ENCODE measurements at regions not wholly inside any gene's neighbourhood (a gene's known extent, or its start where the extent isn't known, plus 50 kb on each side); places are given as distances from the start of the nearest gene placed in this dataset.
"Not testable (repeated sequence)": the region's sequence is repeated elsewhere in the genome, so short reads cannot be mapped to it uniquely, and the experiment has no call there.

DNA sequence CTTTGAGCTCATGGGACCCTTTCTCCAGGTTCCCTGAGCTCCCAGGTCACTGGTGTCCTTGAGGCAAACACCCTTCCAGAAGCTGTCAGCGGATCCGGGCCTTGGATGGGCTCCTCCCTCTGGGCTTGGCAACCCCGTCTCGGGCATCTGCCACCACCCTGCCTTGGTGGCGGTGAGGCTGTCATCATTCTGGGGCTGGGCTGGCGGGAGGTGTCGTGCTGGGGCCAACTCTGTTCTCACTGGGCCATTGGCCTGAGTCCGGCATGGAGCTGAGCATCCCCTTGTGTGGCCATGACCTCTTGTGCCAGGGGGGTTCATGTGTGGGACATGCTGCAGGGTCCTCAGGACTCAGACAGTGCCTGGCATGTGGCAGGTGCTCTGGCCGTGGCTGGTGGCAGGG is 197.6 kb downstream of the LAT start:
- DNase-seq (ENCODE audit: low read depth) = no peak

- not testable (repeated sequence) for DNase-seq (ENCODE audit: low read depth)
Observed at GRCh38 chr16:29181921-29182411, 197.1 kb downstream of the LAT start.

DNA sequence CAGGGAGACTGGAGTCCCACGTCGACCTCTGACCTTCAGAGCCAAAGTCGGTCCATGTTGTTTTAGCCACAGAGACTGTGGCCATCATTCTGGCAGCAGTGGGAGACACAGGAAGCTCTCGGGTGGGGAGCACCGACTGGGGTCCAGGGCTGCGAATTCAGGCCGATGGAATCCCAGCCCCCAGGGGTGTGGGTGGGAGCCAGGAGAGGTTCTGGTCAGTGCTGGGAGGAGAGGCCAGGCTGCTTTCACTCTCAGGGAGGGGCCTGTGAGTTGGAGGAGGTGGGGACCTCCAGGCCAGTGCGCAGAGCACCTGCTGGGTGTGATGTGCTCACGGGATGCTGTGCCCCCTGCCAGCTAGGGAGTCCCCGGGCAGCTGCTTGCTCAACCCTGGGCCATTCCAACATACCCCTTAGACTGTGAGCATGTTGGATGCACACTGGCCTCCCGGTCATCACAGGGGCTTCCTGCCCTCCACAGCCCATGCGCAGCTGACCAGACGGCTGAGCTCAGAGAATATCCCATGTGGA is 196.5 kb downstream of the LAT start:
- not testable (repeated sequence) for DNase-seq (ENCODE audit: low read depth)

GRCh38 chr16:29180206-29180600 is 195.4 kb downstream of the LAT start:
- DNase-seq (ENCODE audit: low read depth) = not testable (repeated sequence)

DNA sequence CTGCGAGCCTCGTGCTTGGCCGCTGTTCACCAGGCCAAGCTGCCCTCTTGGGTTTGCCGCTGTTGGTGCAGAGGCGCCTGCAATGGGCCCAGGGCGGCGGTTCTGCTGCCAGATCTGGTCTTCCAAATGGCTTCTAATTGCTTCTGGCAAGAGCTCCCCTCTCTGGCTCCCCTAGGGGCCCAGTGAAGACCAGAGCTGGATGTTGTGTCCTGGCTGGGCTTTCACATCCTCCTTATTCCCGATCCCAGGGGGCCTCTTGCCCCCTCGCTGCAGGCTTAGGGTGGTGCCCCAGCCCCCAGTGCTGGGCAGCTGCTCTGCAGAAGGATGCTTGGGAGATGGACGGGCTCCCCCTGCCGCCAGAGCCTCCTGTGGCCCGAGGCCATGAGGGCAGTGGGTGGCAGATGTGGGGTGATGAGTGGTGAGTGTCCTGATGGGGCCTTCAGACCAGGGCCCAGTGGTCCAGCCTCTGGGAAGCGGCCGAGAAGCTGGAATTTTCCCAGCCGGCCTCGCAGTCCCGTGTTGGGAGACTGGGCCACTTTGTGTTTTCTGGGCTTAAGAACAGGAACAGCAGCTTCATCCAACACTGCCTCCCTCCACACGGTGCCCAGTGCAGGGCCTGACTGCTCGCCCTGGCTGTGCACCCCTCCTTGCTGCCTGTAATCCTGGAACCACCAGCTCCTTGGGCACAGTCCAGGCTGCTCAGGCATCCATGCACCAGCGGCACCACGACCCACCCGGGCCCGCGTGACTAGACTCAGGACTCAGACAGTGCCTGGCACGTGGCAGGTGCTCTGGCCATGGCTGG is 194.8 kb downstream of the LAT start:
- DNase-seq (ENCODE audit: low read depth) = not testable (repeated sequence)

GRCh38 chr16:29177888-29178726 is 193.3 kb downstream of the LAT start:
- DNase-seq (ENCODE audit: low read depth) = not testable (repeated sequence)

DNA sequence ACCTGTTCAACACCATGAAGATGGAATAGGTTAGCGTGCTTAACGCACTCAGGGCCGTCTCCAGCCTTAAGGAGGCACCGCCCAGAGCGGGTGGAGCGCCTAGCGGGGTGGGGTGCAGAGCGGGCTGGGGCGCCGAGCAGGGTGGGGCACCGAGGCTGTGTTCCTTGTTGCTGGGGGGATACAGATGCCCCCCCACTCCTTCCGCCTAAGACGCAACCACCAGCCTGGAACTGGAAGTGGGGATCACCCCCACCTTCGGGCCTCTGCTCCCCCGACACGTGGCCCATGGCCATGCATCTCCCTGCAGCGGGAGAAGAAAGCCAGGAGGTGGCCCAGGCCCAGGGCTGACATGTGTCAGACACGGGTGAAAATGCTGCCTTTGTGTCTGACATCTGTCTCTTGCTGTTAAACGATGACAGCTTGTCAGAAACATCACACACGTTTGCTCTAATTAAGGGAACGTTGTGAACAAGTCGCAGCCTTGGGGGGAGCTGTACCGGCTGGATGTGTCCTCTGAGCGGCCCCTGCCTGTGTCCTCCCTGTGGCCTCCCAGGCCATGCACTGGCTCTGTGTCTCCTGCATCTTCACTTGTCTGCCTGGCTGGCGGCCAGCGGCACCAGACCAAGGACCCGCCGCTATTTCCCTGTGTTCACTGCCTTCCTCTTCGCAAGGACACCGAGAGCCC is 192.5 kb downstream of the LAT start:
- not testable (repeated sequence) for DNase-seq (ENCODE audit: low read depth)

- DNase-seq (ENCODE audit: low read depth) = not testable (repeated sequence)
Observed at GRCh38 chr16:29176822-29177202, 192.0 kb downstream of the LAT start.

GRCh38 chr16:29176154-29176470 is 191.3 kb downstream of the LAT start:
- DNase-seq (ENCODE audit: low read depth) = not testable (repeated sequence)

GRCh38 chr16:29175411-29176153 is 190.7 kb downstream of the LAT start:
- not testable (repeated sequence) for DNase-seq (ENCODE audit: low read depth)

GRCh38 chr16:29173371-29174305 is 188.8 kb downstream of the LAT start:
- not testable (repeated sequence) for DNase-seq (ENCODE audit: low read depth)

GRCh38 chr16:29172098-29172724 is 187.4 kb downstream of the LAT start:
- DNase-seq (ENCODE audit: low read depth) = not testable (repeated sequence)

- DNase-seq (ENCODE audit: low read depth) = not testable (repeated sequence)
Observed at GRCh38 chr16:29171296-29171695, 186.4 kb downstream of the LAT start.

DNA sequence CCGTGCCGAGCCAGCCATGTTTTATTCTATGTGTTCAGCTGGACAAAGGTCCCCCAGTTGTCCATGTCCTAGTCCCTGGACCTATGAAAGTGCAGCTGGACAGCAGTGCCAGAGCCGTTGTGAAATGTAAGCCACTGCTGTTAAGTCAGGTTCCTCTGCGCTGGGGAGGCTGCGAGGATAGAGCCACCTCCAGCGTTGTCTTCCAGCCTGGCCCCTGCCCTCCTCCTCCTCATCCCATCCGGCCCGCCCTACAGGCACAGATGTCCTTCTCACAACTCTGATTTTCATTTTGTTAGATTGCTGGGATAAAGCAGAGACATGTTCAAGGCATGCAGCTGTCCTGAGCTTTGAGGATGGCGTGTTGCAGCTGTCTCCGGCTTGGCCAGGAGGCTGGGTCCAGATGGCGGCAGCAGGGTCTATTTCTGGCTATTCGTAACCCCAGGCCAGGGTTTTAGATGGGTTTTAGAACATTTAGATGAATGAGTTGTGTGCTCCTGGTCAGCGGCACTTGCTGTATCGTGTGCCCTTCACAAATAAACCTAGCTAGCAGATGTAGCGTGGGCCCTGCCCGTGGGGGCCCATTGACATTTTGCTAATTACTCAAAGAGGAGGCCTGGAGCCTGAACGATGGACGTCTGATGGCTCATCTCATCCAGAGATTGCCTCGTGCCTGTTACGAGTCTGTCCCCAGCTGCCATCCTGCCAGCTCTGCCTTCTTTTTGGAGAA is 185.7 kb downstream of the LAT start:
- DNase-seq (ENCODE audit: low read depth) = not testable (repeated sequence)

- not testable (repeated sequence) for DNase-seq (ENCODE audit: low read depth)
Observed at GRCh38 chr16:29169295-29169994, 184.6 kb downstream of the LAT start.

- DNase-seq (ENCODE audit: low read depth) = not testable (repeated sequence)
Observed at GRCh38 chr16:29168515-29169259, 183.8 kb downstream of the LAT start.

DNA sequence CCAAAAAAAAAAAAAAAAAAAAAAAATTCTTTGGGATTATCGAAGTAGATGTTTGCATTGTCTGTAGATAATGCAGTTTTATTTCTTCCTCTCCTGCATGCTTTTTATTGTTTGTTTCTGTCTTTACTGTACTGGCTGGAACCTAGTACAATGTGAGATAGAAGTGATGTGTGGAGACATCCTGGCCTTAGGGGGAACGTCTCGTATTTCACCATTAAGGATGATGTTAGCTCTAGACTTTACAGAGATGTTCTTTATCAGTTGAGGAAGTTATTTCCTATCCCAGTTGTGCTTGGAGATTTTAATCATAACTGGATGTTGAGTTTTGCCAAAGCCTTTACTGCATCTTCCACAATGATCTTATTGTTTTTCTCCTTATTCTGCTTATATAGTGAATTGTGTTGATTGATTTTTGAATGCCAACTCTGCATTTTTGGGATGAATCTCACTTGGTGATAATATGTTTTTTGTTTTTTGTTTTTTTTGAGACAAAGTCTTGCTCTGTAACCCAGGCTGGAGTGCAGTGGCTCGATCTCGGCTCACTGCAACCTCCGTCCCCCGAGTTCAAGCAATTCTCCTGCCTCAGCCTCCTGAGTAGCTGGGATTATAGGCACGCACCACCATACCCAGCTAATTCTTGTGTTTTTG is 179.7 kb downstream of the LAT start:
- not testable (repeated sequence) for DNase-seq (ENCODE audit: low read depth)

All from activated T-cell treated with anti-CD3 and anti-CD28 coated beads for 48 hours (primary cell).